IMR-90 (cell line): ENCODE measurements at regions not wholly inside any gene's neighbourhood (a gene's known extent, or its start where the extent isn't known, plus 50 kb on each side); places are given as distances from the start of the nearest gene placed in this dataset.

Experiments
- ATAC-seq: fragments of 200-7000 bp; cut with Tn5 transposase; 2 replicates; pipeline ENCODE4 v1.9.1; 2020; ENCODE audit warnings: low read depth, mild to moderate bottlenecking, moderate library complexity
- BruUV-seq: library from RNA; stranded (reverse); fragments of 400-500 nt; replicated peaks from 2 replicates; lab custom pipeline; 2021; lab: Mats Ljungman, UMichigan
- CTCF ChIA-PET: fragments of 300-600 bp; formaldehyde crosslinking; extraction: SDS; loops from one replicate; lab custom pipeline; 2021; ENCODE audit warnings: antibody characterized with exemption; lab: Yijun Ruan, JAX
- POLR2A ChIA-PET: fragments of 300-600 bp; sonication (Branson Sonifier 250); formaldehyde crosslinking; loops from one replicate; lab custom pipeline; 2022; ENCODE audit warnings: antibody characterized with exemption; ENCODE audit not compliant: unreplicated experiment; lab: Charles Lee
- DNase-seq: peaks from one replicate; pipeline ENCODE4 v3.0.0; 2013
- H2AFZ ChIP-seq: replicated peaks from 2 replicates; pipeline ENCODE3; 2013; ENCODE audit warnings: low read length, mild to moderate bottlenecking; ENCODE audit not compliant: poor library complexity
- H2AK5ac ChIP-seq: 2 replicates; pipeline ENCODE4 v1.6.1; 2013; ENCODE audit warnings: low read depth, low read length, inconsistent platforms
- H2AK9ac ChIP-seq: replicated peaks from 2 replicates; pipeline ENCODE3; 2013; ENCODE audit warnings: mild to moderate bottlenecking, low read depth, low read length, moderate library complexity; ENCODE audit not compliant: poor library complexity
- H2BK120ac ChIP-seq: 2 replicates; pipeline ENCODE4 v1.6.1; 2013; ENCODE audit warnings: low read depth, low read length, inconsistent platforms
- H2BK15ac ChIP-seq: 3 replicates; pipeline ENCODE4 v1.6.1; 2013; ENCODE audit warnings: low read depth, low read length, inconsistent platforms
- H2BK20ac ChIP-seq: 2 replicates; pipeline ENCODE4 v1.6.1; 2013; ENCODE audit warnings: low read depth, mild to moderate bottlenecking, inconsistent platforms, low read length, moderate library complexity
- H2BK5ac ChIP-seq: 2 replicates; pipeline ENCODE4 v1.6.1; 2013; ENCODE audit warnings: mild to moderate bottlenecking, low read depth, low read length, inconsistent platforms; ENCODE audit not compliant: poor library complexity, severe bottlenecking
- H3K14ac ChIP-seq: replicated peaks from 2 replicates; pipeline ENCODE4 v1.6.1; 2013; ENCODE audit warnings: low read depth, low read length, inconsistent platforms
- H3K18ac ChIP-seq: 2 replicates; pipeline ENCODE4 v1.6.1; 2013; ENCODE audit warnings: low read depth, low read length, control low read depth
- H3K23ac ChIP-seq: 2 replicates; pipeline ENCODE4 v1.6.1; 2013; ENCODE audit warnings: low read depth, low read length, inconsistent platforms
- H3K27ac ChIP-seq: 2 replicates; pipeline ENCODE4 v1.5.1; 2013; ENCODE audit warnings: mild to moderate bottlenecking, control low read depth, low read length; ENCODE audit not compliant: insufficient read depth
- H3K27me3 ChIP-seq: 2 replicates; pipeline ENCODE4 v1.6.1; 2013; ENCODE audit warnings: low read length; ENCODE audit not compliant: control insufficient read depth, insufficient read depth
- H3K36me3 ChIP-seq: 2 replicates; pipeline ENCODE4 v1.6.1; 2013; ENCODE audit warnings: low read length, mixed read lengths; ENCODE audit not compliant: control insufficient read depth, insufficient read depth
- H3K4ac ChIP-seq: 2 replicates; pipeline ENCODE4 v1.6.1; 2013; ENCODE audit warnings: low read depth, low read length, inconsistent platforms
- H3K4me1 ChIP-seq: 2 replicates; pipeline ENCODE4 v1.6.1; 2013; ENCODE audit warnings: low read length, mixed read lengths; ENCODE audit not compliant: control insufficient read depth, insufficient read depth
- H3K4me2 ChIP-seq: 2 replicates; pipeline ENCODE4 v1.6.1; 2013; ENCODE audit warnings: low read depth, mild to moderate bottlenecking, control low read depth, low read length, moderate library complexity
- H3K4me3 ChIP-seq: 2 replicates; pipeline ENCODE4 v1.5.1; 2013; ENCODE audit warnings: low read depth, mild to moderate bottlenecking, control low read depth, low read length, moderate library complexity; ENCODE audit not compliant: insufficient read depth
- H3K56ac ChIP-seq: 2 replicates; pipeline ENCODE4 v1.6.1; 2013; ENCODE audit warnings: low read length, inconsistent platforms; ENCODE audit not compliant: insufficient read depth; ENCODE audit errors: extremely low read depth
- H3K79me1 ChIP-seq, 2 experiments: 2 replicates each; pipeline ENCODE4 v1.6.1; 2013; ENCODE audit warnings: low read length in 2 of 2, inconsistent platforms in 1 of 2, low read depth in 1 of 2
- H3K9ac ChIP-seq: 2 replicates; pipeline ENCODE4 v1.6.1; 2013; ENCODE audit warnings: low read depth, low read length, control low read depth
- H3K9me1 ChIP-seq: 2 replicates; pipeline ENCODE4 v1.6.1; 2013; ENCODE audit warnings: low read length, inconsistent platforms; ENCODE audit not compliant: insufficient read depth
- H3K9me3 ChIP-seq: 2 replicates; pipeline ENCODE4 v1.6.1; 2013; ENCODE audit warnings: low read length; ENCODE audit not compliant: control insufficient read depth, insufficient read depth
- H4K20me1 ChIP-seq: 2 replicates; pipeline ENCODE4 v1.6.1; 2013; ENCODE audit warnings: low read length, inconsistent platforms; ENCODE audit not compliant: insufficient read depth
- H4K5ac ChIP-seq: 2 replicates; pipeline ENCODE4 v1.6.1; 2013; ENCODE audit warnings: mild to moderate bottlenecking, low read depth, low read length, control low read depth
- H4K8ac ChIP-seq, 2 experiments: 2 replicates each; pipeline ENCODE4 v1.6.1; 2013; ENCODE audit warnings: low read depth in 2 of 2, low read length in 2 of 2, control low read depth in 1 of 2, inconsistent platforms in 1 of 2
- H4K91ac ChIP-seq: 2 replicates; pipeline ENCODE4 v1.6.1; 2013; ENCODE audit warnings: low read depth, low read length, inconsistent platforms; ENCODE audit not compliant: insufficient read depth
- CTCF ChIP-seq: conservative IDR thresholded peaks from 2 replicates; pipeline ENCODE4 v1.5.1; 2012; ENCODE audit warnings: mild to moderate bottlenecking, low read depth, low read length, improper control_type of control experiment
- ELK1 ChIP-seq: fragments of 150-350 bp; IDR thresholded peaks from 2 replicates; pipeline ENCODE4 v1.6.1; 2016; ENCODE audit warnings: low read depth, mild to moderate bottlenecking, low read length, moderate library complexity, borderline replicate concordance
- RAD21 ChIP-seq: IDR thresholded peaks from 2 replicates; pipeline ENCODE4 v1.6.1; 2012; ENCODE audit warnings: low read length, improper control_type of control experiment
- RCOR1 ChIP-seq: IDR thresholded peaks from 2 replicates; pipeline ENCODE4 v1.6.1; 2012; ENCODE audit warnings: mild to moderate bottlenecking, low read length, improper control_type of control experiment; ENCODE audit not compliant: insufficient replicate concordance
- RFX5 ChIP-seq: IDR thresholded peaks from 2 replicates; pipeline ENCODE4 v1.8.0; 2012; ENCODE audit warnings: low read depth, mild to moderate bottlenecking, low read length, moderate library complexity
- USF2 ChIP-seq: fragments of 150-350 bp; IDR thresholded peaks from 2 replicates; pipeline ENCODE4 v1.6.1; 2017; ENCODE audit warnings: mild to moderate bottlenecking, antibody characterized with exemption, low read length, low read depth
- WGBS, 2 experiments: methylation state at CpG; one replicate each; pipeline versions ENCODE4 v1.1.5 to v1.1.7; 2013; ENCODE audit warnings: missing lambda C conversion rate in 2 of 2; ENCODE audit not compliant: insufficient read length in 1 of 2; ENCODE audit errors: extremely low coverage in 2 of 2; 5-methylcytosine and 5-hydroxymethylcytosine counted together
- dilution Hi-C: fragments of 300-500 bp; cut with HindIII; formaldehyde crosslinking; loops from one replicate; pipeline ENCODE4 v1.14.3; 2018; ENCODE audit warnings: low sequenced_read_pairs; ENCODE audit not compliant: unreplicated experiment
- in situ Hi-C: fragments of 300-500 bp; cut with MboI; formaldehyde crosslinking; loops from 3 replicates; pipeline ENCODE4 v1.14.3; 2019; ENCODE audit warnings: low sequenced_read_pairs, inconsistent platforms, mixed read lengths
- intact Hi-C: fragments of 100-400 bp; cut with micrococcal nuclease; formaldehyde crosslinking; loops from 2 replicates; pipeline ENCODE4 v1.10.0; 2022

- no peak overlapping the region for H2BK20ac ChIP-seq
- H3K4ac ChIP-seq = no peak overlapping the region
- H3K9me3 ChIP-seq = no peaks in the 10 kb centered on the region
- no peak overlapping the region for H3K4me2 ChIP-seq
- no peak overlapping the region for H4K91ac ChIP-seq
- H2BK5ac ChIP-seq = no peak overlapping the region
- ChIA-PET POLR2A (no interaction called here), CTCF (interaction anchor here (1.4 kb wide), 1 partner anchor 14 kb away, joined by 4 read pairs; no protein-coding TSS in a partner anchor)
- H3K9me1 ChIP-seq = no peaks in the 10 kb centered on the region; the same call in 1 of the 2 replicates
- H3K9ac ChIP-seq = no peak overlapping the region
- H3K27ac ChIP-seq = no peak overlapping the region
- no peak overlapping the region for H3K14ac ChIP-seq
- H2BK15ac ChIP-seq = no peak overlapping the region
- no peak overlapping the region for H2AK9ac ChIP-seq
- no peak for ATAC-seq
- BruUV-seq = no TSS peak
- H2AFZ ChIP-seq = no peak overlapping the region
- H3K27me3 ChIP-seq = no peaks in the 10 kb centered on the region; the same call in 1 of the 2 replicates
- no peaks in the 10 kb centered on the region for H4K20me1 ChIP-seq
- no peak overlapping the region for H4K5ac ChIP-seq
- H2BK120ac ChIP-seq = no peak overlapping the region
- TF ChIP-seq ELK1 (no peak), RFX5 (no peak), RCOR1 (no peak), RAD21 (no peak), CTCF (no peak), USF2 (no peak)
- dilution Hi-C loops (no loop called here), intact Hi-C loops (no loop called here), in situ Hi-C loops (no loop called here)
- WGBS, 2 experiments = no CpG with 5 or more reads among the region's 2 CpGs
- no peak overlapping the region for H3K56ac ChIP-seq
- H3K79me1 ChIP-seq = no peaks in the 10 kb centered on the region
- no peaks in the 10 kb centered on the region for H3K36me3 ChIP-seq
- no peak overlapping the region for H2AK5ac ChIP-seq
- no peaks in the 10 kb centered on the region; the same call in 1 of the 2 replicates for H3K4me1 ChIP-seq
- no peak overlapping the region for H3K23ac ChIP-seq
- H3K4me3 ChIP-seq = no peak overlapping the region
- no peak overlapping the region for H3K18ac ChIP-seq
- DNase-seq = no peak
- no peak overlapping the region for H4K8ac ChIP-seq
These were observed 134.0 kb upstream of the MAP9 start for GRCh38 chr4:155510771-155511170.
